HL-60 (cell line): ENCODE measurements at regions not wholly inside any gene's neighbourhood (a gene's known extent, or its start where the extent isn't known, plus 50 kb on each side); places are given as distances from the start of the nearest gene placed in this dataset.

Experiments used
- DNase-seq, 2 experiments: peaks; one replicate each; pipeline ENCODE4 v3.0.0-alpha.2; 2010 to 2020; ENCODE audit warnings: low read depth in 1 of 2, low spot score in 1 of 2
- H3K27ac ChIP-seq: fragments of 250-450 bp; sonication (Bioruptor Pico); replicated peaks from 2 replicates; pipeline ENCODE4 v1.5.1; 2020; ENCODE audit warnings: mild to moderate bottlenecking, moderate library complexity
- H3K27me3 ChIP-seq: fragments of 250-450 bp; sonication (Bioruptor Pico); 2 replicates; pipeline ENCODE4 v1.5.1; 2021; ENCODE audit warnings: mild to moderate bottlenecking, moderate library complexity; ENCODE audit not compliant: insufficient read depth, poor library complexity, severe bottlenecking
- H3K4me3 ChIP-seq: replicated peaks from 2 replicates; pipeline ENCODE4 v1.5.1; 2011; ENCODE audit warnings: mild to moderate bottlenecking, control low read depth, low read length; ENCODE audit not compliant: insufficient read depth
- GABPA ChIP-seq: IDR thresholded peaks from 2 replicates; pipeline ENCODE4 v1.6.1; 2012; ENCODE audit warnings: low read depth
- POLR2AphosphoS5 ChIP-seq: IDR thresholded peaks from 2 replicates; pipeline ENCODE4 v1.6.1; 2012; ENCODE audit warnings: low read depth
- SPI1 ChIP-seq: IDR thresholded peaks from 2 replicates; pipeline ENCODE4 v1.6.1; 2012; ENCODE audit warnings: low read depth, mild to moderate bottlenecking, borderline replicate concordance
- TF ChIP-seq, protein P1 (sequence below): IDR thresholded peaks from one replicate; pipeline ENCODE4 v1.5.1; 2011; ENCODE audit warnings: low read length, control low read depth, inconsistent platforms; ENCODE audit not compliant: insufficient read depth
- TF ChIP-seq, protein P2 (sequence below): IDR thresholded peaks from 2 replicates; pipeline ENCODE4 v1.6.1; 2012; ENCODE audit warnings: low read depth; ENCODE audit not compliant: insufficient replicate concordance

DNA sequence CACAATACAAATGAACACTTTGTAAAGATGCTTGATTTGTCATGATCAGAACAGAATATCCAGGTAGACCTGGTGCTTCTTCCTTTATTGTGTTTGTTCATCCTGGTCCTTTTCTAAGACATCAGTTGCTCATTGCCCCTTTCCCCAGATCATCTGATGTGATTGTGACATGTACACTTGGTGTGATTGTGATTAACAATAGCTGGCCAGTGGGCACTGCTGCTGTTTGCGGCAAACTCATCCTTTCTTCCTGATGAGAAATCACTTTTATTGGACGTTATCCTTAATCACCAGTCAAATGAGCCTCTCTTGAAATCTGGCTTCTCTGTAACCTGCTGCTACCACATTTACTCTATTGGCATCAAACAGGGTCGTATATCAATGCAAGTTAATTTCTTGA, 135.1 kb downstream of the PCDH7 start:
- Histone ChIP-seq H3K4me3 (no peak overlapping the region), H3K27me3 (no peaks in the 10 kb centered on the region), H3K27ac (no peak overlapping the region)
- no peak for TF ChIP-seq SPI1
- TF ChIP-seq, protein P1, sequence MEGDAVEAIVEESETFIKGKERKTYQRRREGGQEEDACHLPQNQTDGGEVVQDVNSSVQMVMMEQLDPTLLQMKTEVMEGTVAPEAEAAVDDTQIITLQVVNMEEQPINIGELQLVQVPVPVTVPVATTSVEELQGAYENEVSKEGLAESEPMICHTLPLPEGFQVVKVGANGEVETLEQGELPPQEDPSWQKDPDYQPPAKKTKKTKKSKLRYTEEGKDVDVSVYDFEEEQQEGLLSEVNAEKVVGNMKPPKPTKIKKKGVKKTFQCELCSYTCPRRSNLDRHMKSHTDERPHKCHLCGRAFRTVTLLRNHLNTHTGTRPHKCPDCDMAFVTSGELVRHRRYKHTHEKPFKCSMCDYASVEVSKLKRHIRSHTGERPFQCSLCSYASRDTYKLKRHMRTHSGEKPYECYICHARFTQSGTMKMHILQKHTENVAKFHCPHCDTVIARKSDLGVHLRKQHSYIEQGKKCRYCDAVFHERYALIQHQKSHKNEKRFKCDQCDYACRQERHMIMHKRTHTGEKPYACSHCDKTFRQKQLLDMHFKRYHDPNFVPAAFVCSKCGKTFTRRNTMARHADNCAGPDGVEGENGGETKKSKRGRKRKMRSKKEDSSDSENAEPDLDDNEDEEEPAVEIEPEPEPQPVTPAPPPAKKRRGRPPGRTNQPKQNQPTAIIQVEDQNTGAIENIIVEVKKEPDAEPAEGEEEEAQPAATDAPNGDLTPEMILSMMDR, result no peak
- no peak for TF ChIP-seq GABPA
- TF ChIP-seq POLR2AphosphoS5, result no peak
- TF ChIP-seq, protein P2, sequence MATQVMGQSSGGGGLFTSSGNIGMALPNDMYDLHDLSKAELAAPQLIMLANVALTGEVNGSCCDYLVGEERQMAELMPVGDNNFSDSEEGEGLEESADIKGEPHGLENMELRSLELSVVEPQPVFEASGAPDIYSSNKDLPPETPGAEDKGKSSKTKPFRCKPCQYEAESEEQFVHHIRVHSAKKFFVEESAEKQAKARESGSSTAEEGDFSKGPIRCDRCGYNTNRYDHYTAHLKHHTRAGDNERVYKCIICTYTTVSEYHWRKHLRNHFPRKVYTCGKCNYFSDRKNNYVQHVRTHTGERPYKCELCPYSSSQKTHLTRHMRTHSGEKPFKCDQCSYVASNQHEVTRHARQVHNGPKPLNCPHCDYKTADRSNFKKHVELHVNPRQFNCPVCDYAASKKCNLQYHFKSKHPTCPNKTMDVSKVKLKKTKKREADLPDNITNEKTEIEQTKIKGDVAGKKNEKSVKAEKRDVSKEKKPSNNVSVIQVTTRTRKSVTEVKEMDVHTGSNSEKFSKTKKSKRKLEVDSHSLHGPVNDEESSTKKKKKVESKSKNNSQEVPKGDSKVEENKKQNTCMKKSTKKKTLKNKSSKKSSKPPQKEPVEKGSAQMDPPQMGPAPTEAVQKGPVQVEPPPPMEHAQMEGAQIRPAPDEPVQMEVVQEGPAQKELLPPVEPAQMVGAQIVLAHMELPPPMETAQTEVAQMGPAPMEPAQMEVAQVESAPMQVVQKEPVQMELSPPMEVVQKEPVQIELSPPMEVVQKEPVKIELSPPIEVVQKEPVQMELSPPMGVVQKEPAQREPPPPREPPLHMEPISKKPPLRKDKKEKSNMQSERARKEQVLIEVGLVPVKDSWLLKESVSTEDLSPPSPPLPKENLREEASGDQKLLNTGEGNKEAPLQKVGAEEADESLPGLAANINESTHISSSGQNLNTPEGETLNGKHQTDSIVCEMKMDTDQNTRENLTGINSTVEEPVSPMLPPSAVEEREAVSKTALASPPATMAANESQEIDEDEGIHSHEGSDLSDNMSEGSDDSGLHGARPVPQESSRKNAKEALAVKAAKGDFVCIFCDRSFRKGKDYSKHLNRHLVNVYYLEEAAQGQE, result no peak
- DNase-seq, result no peak

DNA sequence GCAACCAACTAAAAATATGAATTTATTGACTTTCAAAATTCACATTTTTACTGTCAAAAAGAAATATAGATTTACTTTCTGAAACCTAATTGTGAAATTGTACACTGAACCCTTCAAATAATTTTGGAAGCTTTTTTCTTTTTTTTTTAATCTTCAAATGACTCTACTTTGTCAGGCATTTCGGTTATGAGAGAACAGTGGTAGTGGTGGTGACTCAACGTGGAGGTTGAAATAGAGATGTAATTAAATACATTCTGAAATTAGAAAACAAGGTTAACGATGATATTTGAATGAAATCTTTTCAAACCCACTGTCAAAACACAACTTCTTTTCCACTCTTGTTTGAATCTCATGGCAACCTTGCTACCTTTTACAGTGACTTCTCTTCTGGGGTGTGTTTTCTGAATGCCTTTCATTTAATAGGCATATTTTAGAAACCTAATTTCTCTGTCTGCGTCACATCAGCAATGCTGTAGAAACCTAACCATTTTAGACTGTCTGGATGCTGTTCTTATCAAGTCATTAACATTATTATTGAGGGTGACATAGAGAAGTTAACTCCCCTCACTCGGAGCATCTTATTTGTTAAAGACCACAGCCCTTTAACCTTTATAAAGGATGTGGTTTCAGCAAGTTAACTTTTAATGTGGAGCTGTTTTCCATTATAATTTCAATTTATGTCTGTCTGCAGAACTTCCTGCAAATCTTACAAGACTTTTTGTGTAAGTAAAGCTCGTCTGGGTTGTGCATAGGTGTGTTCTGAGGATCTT, 136.8 kb downstream of the PCDH7 start:
- Histone ChIP-seq H3K4me3 (no peak overlapping the region), H3K27ac (no peak overlapping the region), H3K27me3 (no peaks in the 10 kb centered on the region)
- TF ChIP-seq GABPA (no peak), SPI1 (no peak), POLR2AphosphoS5 (no peak)
- TF ChIP-seq, protein P2, result no peak
- TF ChIP-seq, protein P1, result no peak
- DNase-seq, result no peak

DNA sequence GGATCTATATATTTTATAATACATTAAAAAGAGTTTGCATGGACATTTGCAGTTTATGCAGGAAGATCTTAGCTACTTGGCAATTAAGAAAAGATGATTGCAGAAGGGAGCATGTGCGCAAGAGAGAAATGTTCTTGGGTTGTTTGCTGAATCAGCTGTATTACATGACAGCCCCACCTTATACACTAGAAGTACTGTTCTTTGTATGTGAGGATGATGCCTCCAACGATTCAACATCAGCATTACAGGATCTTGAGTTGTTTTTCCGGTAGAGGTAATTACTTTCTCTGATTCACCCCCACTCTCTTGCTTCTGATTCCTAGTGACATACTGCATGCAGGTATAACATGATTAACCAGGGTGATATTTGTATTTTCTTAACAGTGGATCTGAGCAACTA, 140.8 kb downstream of the PCDH7 start:
- H3K4me3 ChIP-seq, result no peak overlapping the region
- TF ChIP-seq SPI1 (no peak), POLR2AphosphoS5 (no peak), GABPA (no peak)
- TF ChIP-seq, protein P1, result no peak
- TF ChIP-seq, protein P2, result no peak

More for the DNA sequence above, 140.8 kb downstream of the PCDH7 start:
- DNase-seq, result no peak
- Histone ChIP-seq H3K27me3 (no peaks in the 10 kb centered on the region), H3K27ac (no peak overlapping the region)
